ENCODE measurements at regions not wholly inside any gene's neighbourhood (a gene's known extent, or its start where the extent isn't known, plus 50 kb on each side); places are given as distances from the start of the nearest gene placed in this dataset.

- no peaks in the 10 kb centered on the region for H3K4me1 ChIP-seq
- H3K36me3 ChIP-seq (ENCODE audit: control insufficient read depth, insufficient read depth, low read length), result no peaks in the 10 kb centered on the region
- TF ChIP-seq CTCF (IDR thresholded peaks at IDR 0.05), result no peak
- no peak overlapping the region for H3K4me3 ChIP-seq (ENCODE audit: low read depth, low read length)
- H3K27me3 ChIP-seq (ENCODE audit: control insufficient read depth, insufficient read depth, low read length), result no peaks in the 10 kb centered on the region
- H3K27ac ChIP-seq, result no peak overlapping the region
- no peaks in the 10 kb centered on the region for H3K9me3 ChIP-seq (ENCODE audit: control insufficient read depth, low read length)
- H3K4me2 ChIP-seq (ENCODE audit: low read length), result no peak overlapping the region
- H2AFZ ChIP-seq, result no peak overlapping the region
- no peak overlapping the region for H3K9ac ChIP-seq
- no peaks in the 10 kb centered on the region for H3K79me2 ChIP-seq
Observed at GRCh38 chr4:31327031-31327430, 606.9 kb downstream of the PCDH7 start.

- Histone ChIP-seq H3K27ac (no peak overlapping the region), H3K4me3 (ENCODE audit: low read depth, low read length) (no peak overlapping the region), H3K4me2 (ENCODE audit: low read length) (no peak overlapping the region), H3K4me1 (no peaks in the 10 kb centered on the region), H3K27me3 (ENCODE audit: control insufficient read depth, insufficient read depth, low read length) (no peaks in the 10 kb centered on the region), H3K9ac (no peak overlapping the region), H3K79me2 (no peaks in the 10 kb centered on the region), H3K9me3 (ENCODE audit: control insufficient read depth, low read length) (no peaks in the 10 kb centered on the region), H2AFZ (no peak overlapping the region), H3K36me3 (ENCODE audit: control insufficient read depth, insufficient read depth, low read length) (no peaks in the 10 kb centered on the region)
- TF ChIP-seq CTCF (IDR thresholded peaks at IDR 0.05), result no peak
Observed at GRCh38 chr4:31328932-31329331, 608.8 kb downstream of the PCDH7 start.

GRCh38 chr4:31334086-31334910 lies 614.1 kb downstream of the PCDH7 start:
- no peaks in the 10 kb centered on the region for H3K4me1 ChIP-seq
- no peaks in the 10 kb centered on the region for H3K36me3 ChIP-seq (ENCODE audit: control insufficient read depth, insufficient read depth, low read length)
- no peaks in the 10 kb centered on the region for H3K9me3 ChIP-seq (ENCODE audit: control insufficient read depth, low read length)
- no peak overlapping the region for H2AFZ ChIP-seq
- no peak overlapping the region for H3K9ac ChIP-seq
- no peak overlapping the region for H3K4me2 ChIP-seq (ENCODE audit: low read length)
- no peaks in the 10 kb centered on the region for H3K27me3 ChIP-seq (ENCODE audit: control insufficient read depth, insufficient read depth, low read length)
- no peak for TF ChIP-seq CTCF (IDR thresholded peaks at IDR 0.05)
- no peaks in the 10 kb centered on the region for H3K79me2 ChIP-seq
- H3K27ac ChIP-seq, result no peak overlapping the region
- H3K4me3 ChIP-seq (ENCODE audit: low read depth, low read length), result no peak overlapping the region

GRCh38 chr4:31338000-31338399 lies 617.8 kb downstream of the PCDH7 start:
- no peak for TF ChIP-seq CTCF (IDR thresholded peaks at IDR 0.05)

More at GRCh38 chr4:31338000-31338399, 617.8 kb downstream of the PCDH7 start:
- Histone ChIP-seq H3K4me1 (no peaks in the 10 kb centered on the region), H3K36me3 (ENCODE audit: control insufficient read depth, insufficient read depth, low read length) (no peaks in the 10 kb centered on the region), H3K9ac (no peak overlapping the region), H3K79me2 (no peaks in the 10 kb centered on the region), H3K27me3 (ENCODE audit: control insufficient read depth, insufficient read depth, low read length) (no peaks in the 10 kb centered on the region), H3K27ac (no peak overlapping the region), H2AFZ (no peak overlapping the region), H3K4me2 (ENCODE audit: low read length) (no peak overlapping the region), H3K9me3 (ENCODE audit: control insufficient read depth, low read length) (peaks cover 2% of the 10 kb centered on the region), H3K4me3 (ENCODE audit: low read depth, low read length) (no peak overlapping the region)
